HL-60 (cell line): ENCODE measurements at regions not wholly inside any gene's neighbourhood (a gene's known extent, or its start where the extent isn't known, plus 50 kb on each side); places are given as distances from the start of the nearest gene placed in this dataset.

Experiments used
- POLR2AphosphoS5 ChIP-seq: IDR thresholded peaks from 2 replicates; pipeline ENCODE4 v1.6.1; 2012; ENCODE audit warnings: low read depth
- SPI1 ChIP-seq: IDR thresholded peaks from 2 replicates; pipeline ENCODE4 v1.6.1; 2012; ENCODE audit warnings: low read depth, mild to moderate bottlenecking, borderline replicate concordance
- TF ChIP-seq, protein P1 (sequence below): IDR thresholded peaks from one replicate; pipeline ENCODE4 v1.5.1; 2011; ENCODE audit warnings: low read length, control low read depth, inconsistent platforms; ENCODE audit not compliant: insufficient read depth
- TF ChIP-seq, protein P2 (sequence below): IDR thresholded peaks from 2 replicates; pipeline ENCODE4 v1.6.1; 2012; ENCODE audit warnings: low read depth; ENCODE audit not compliant: insufficient replicate concordance

DNA sequence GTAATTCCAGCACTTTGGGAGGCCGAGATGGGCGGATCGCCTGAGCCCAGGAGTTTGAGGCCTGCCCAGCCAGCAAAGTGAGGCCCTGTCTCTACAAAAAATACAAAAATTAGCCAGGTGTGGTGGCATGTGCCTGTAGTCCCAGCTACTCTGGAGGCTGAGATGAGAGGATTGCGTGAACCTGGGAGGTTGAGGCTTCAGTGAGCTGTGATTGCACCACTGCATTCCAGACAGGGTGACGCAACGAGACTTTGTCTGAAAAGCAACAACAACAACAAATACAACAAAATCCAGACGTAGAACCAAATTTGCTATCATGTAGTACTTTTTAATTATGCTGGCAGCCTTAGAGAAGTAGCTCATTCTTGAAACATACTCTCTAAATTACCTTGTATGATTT, 277.1 kb downstream of the KLF5 start:
- TF ChIP-seq POLR2AphosphoS5, result no peak
- TF ChIP-seq, protein P1, sequence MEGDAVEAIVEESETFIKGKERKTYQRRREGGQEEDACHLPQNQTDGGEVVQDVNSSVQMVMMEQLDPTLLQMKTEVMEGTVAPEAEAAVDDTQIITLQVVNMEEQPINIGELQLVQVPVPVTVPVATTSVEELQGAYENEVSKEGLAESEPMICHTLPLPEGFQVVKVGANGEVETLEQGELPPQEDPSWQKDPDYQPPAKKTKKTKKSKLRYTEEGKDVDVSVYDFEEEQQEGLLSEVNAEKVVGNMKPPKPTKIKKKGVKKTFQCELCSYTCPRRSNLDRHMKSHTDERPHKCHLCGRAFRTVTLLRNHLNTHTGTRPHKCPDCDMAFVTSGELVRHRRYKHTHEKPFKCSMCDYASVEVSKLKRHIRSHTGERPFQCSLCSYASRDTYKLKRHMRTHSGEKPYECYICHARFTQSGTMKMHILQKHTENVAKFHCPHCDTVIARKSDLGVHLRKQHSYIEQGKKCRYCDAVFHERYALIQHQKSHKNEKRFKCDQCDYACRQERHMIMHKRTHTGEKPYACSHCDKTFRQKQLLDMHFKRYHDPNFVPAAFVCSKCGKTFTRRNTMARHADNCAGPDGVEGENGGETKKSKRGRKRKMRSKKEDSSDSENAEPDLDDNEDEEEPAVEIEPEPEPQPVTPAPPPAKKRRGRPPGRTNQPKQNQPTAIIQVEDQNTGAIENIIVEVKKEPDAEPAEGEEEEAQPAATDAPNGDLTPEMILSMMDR, result no peak
- TF ChIP-seq, protein P2, sequence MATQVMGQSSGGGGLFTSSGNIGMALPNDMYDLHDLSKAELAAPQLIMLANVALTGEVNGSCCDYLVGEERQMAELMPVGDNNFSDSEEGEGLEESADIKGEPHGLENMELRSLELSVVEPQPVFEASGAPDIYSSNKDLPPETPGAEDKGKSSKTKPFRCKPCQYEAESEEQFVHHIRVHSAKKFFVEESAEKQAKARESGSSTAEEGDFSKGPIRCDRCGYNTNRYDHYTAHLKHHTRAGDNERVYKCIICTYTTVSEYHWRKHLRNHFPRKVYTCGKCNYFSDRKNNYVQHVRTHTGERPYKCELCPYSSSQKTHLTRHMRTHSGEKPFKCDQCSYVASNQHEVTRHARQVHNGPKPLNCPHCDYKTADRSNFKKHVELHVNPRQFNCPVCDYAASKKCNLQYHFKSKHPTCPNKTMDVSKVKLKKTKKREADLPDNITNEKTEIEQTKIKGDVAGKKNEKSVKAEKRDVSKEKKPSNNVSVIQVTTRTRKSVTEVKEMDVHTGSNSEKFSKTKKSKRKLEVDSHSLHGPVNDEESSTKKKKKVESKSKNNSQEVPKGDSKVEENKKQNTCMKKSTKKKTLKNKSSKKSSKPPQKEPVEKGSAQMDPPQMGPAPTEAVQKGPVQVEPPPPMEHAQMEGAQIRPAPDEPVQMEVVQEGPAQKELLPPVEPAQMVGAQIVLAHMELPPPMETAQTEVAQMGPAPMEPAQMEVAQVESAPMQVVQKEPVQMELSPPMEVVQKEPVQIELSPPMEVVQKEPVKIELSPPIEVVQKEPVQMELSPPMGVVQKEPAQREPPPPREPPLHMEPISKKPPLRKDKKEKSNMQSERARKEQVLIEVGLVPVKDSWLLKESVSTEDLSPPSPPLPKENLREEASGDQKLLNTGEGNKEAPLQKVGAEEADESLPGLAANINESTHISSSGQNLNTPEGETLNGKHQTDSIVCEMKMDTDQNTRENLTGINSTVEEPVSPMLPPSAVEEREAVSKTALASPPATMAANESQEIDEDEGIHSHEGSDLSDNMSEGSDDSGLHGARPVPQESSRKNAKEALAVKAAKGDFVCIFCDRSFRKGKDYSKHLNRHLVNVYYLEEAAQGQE, result no peak
- TF ChIP-seq SPI1, result no peak
